GM21723 (cell line): ENCODE measurements at regions not wholly inside any gene's neighbourhood (a gene's known extent, or its start where the extent isn't known, plus 50 kb on each side); places are given as distances from the start of the nearest gene placed in this dataset.

Experiments used
- ATAC-seq: cut with Tn5 transposase; IDR thresholded peaks from one replicate; pipeline ENCODE4 v1.9.1; 2021; ENCODE audit warnings: mild to moderate bottlenecking, moderate library complexity; ENCODE audit not compliant: unreplicated experiment

DNA sequence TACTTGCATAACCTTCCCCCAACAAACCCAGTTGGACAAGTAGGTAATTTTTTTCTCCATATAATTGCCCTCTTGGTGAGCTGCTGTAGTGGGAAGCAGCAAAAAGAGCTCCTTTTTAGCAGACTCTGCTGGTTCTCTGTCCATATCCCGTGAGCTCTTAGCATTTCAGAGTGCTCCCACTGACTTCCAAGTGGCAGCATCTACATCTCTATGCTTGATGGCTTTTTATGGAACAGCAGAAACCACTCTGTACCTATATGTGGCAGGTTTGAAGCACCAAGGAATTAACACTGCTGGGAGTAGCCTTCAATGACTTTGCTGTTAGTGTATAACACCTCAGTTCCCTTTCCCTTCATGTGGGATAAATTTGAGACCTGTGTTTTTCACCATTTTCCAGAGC, 168.4 kb upstream of the NHS start:
- ATAC-seq: no peak

DNA sequence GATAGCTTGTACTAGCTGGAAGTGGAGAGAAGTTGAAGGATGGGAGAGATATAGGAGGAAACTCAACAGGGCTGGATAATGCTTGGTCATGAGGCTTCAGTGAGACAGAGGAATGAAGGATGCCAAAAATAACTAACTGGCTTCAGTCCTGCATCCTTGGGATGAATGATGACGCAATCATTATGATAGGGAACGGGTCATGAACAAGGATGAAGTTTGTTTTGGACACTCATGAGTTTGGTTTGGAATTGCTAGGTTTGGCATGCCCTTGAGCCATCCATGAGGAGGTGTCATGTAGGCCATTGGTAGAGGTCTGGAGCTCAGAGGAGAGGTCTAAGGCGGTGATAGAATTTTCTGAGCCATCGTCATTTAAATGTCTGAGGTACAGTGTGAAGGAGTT, 160.0 kb upstream of the NHS start:
- ATAC-seq: no peak

DNA sequence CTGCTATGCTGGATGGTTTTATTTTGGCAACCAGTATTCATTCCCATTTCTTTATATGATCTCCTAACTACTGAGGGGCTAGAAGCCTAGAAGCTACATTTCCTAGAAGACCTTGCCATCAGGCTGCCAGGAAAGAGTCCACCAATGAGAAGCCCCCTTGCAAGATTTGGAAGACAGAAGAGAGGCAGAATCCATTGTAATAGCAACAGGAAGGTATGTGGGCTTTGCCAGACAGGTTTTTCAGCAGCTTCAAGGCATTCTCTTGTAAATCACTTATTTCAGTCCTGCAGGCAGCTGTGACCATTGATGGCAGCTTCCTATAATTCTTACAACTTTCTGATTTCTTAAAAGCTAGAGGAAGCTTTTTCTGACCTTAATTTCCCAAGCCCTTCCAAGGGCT, 148.3 kb upstream of the NHS start:
- ATAC-seq: no peak

DNA sequence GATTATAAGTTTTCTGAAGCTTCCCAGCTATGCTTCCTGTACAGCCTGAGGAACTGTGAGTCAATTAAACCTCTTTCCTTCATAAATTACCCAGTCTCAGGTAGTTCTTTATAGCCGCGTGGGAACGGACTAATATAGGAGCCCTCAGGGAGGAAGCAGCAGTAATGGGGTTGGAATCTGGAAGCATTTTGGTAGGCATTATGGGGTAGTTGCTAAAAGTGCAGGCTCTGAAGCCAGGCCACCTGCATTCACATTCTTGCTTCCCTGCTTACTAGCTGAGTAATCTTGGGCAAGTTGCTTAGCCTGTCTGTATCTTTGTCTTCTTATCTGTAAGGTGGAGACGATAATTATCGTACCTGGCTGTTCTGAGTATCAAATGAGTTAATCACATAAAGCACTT, 137.9 kb upstream of the NHS start:
- ATAC-seq: no peak

DNA sequence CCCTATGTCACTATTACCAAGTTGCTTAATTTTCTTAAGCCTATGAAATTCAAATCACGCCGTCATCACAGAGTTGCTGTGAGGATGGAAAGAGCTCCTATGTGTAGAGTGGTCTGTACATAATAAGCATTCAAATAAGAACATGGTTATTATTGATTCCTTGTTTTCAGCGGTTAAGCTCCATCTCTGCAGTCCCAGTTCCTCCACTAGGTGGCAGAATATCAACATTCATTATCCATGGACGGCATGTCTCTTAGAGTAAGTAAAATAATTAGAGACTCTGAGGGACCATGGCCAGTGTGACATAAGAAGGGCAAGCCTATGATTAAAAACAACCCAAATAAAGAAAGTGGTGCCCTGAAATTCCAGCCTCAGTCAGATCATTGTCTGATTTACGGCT, 132.5 kb upstream of the NHS start:
- ATAC-seq: peak; percentile 65

DNA sequence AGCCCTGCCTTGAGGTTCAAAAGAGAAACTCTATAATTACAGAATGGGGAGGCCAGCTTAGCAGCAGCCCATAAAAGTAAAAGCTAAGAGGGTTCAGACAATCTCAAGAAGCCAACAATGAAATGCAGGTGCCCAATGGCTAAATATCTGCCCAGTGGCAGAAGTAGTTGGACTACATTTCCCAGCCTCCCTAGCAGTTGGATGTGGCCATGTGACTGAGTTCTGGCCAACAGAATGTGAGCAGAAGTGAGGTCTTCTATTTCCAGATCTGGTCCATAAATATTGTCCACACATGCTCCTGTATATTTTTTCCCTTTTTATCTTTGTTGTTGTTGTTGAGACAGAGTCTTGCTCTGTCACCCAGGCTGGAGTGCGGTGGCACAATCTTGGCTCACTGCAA, 127.9 kb upstream of the NHS start:
- ATAC-seq: no peak

DNA sequence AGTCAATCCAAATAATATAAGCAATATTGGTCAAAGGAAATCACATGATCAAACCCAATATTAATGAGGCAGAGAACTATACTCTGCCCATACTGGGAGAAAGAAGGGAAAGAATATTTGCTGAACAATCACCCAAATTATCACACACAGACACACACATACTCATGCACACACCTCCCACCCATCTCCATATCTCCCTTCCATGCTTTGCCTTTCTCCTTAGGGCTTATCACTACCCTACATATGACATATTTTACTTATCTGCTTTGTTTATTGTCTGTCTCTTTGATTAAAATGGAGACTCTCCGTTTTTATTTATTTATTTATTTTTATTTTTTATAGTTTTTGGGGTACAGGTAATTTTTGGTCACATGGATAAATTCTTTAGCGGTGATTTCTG, 112.9 kb upstream of the NHS start:
- no peak for ATAC-seq

DNA sequence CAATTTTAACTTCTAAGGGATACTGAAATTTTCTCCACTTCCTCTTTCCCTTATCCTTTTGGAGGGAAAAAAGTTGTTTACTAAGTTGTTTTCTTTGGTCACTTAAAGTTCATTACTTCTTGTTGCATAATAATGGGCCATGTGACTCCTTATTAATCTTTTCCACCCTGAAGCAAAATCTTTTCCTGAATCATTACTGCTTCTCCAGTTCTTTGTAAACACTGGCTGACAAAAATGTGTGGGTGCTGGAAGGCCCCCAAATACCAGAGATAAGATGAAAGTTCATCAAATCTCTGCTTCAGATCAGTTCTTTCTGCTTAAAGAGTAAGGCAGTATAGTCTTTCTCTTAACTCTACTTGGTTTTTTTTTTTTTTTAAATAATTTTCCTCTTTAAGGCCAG, 108.9 kb upstream of the NHS start:
- no peak for ATAC-seq

DNA sequence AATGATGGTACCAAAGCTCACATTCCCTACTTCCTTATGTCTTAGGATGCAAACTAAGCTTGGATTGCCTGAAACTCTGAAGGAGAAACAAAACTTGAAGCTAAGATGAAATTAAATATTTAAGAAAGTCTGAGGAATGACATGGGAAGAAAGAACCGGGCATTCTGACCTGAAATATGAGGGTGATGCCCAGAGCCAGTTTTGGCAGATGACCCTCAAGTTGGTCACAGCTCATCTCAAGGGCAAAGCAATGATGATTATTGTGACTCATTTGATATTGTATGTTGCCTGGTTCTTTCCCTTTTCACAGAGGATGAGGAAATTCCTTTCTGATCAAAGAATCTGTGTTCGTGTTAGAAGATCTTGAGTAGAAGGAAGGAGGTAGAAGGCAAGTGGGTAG, 96.0 kb upstream of the NHS start:
- no peak for ATAC-seq

DNA sequence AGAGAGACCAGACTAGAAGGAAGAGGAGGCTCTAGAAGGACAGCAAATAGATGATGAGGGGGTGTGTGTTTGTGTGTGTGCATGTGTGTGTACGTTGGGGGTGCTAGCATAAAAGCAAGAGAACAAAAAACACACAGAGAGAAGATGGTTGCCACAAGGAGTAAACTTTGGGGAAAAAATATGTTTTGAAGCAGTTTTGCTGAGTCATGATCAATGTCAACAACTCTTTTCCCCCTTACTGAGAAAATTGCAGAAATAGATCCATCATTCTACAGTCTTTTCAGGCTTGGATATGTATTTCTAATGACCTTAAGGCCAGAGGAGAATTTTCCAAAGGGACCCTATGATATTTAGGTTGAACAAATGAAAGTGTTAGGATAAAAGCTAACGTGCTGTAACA, 89.0 kb upstream of the NHS start:
- no peak for ATAC-seq

DNA sequence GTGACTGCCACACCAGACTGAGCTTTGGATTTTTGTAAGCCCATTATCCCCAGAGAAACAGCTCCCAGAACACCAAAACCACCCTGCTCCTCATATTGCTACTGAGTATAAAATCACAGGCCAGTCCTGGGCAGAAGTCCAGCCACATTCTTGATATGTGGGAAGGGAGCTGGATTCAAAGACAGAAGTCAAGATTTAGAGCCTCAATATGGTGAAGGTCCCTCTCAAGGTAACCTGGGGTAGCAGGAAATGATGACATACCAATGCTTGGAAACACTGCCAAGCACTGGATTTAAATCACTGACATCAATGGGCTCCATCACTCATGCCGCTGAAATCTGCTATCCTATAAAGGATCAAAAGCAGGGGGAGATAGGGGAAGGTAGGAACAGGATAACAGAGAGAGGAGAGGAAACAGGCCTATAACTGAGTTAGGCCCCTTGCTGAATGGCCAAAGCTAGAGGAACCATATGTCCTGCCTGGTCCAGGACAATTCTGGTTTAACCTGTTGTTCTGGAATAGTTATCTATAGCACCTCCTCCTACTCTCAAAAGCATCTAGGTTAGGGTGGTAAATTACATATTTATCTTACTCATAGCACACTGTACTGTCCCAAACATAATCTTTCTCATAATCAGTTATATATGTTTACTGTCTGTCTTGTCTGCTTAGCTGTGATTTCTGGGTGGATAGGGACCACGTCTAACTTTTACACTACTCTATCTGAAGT, 83.7 kb upstream of the NHS start:
- ATAC-seq: no peak

DNA sequence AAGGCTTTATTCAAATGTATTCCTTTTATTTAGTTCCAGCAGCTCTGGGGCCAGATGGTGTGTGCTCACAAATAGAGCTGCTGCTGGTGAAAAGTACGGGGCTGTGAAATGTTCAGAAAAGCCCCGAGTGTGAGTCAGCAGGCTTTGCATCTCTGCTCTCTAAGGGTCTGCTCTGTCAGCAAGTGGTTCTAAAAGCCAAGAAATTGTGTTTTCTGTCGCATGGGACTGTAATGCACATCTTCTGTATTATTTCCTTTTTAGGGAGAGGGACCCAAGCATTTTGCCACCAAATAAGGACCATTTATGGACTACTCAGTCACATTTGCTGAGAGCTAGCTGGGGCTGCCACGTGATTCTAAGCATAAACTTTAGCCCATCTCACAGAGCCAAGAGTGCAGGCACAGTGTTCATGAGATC, 82.9 kb upstream of the NHS start:
- no peak for ATAC-seq

DNA sequence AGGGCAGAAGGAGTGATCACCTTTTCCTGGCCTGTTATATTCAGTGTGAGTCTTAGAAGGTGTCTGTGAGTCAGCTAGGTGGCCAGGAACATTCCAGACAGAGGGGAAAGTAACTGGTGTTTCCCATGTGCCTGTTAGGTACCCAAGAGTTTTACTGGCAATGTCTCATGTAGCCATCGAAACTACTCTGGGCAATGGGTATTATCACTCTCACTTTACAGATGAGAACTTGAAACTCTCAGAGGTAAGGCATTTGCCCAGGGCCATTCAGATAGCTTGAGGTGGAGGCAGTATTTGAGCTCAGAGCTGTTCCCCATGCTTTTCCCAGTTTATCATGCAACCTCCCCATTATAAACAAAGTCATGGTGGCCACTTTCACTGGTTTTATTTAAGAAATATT, 80.4 kb upstream of the NHS start:
- ATAC-seq: no peak

DNA sequence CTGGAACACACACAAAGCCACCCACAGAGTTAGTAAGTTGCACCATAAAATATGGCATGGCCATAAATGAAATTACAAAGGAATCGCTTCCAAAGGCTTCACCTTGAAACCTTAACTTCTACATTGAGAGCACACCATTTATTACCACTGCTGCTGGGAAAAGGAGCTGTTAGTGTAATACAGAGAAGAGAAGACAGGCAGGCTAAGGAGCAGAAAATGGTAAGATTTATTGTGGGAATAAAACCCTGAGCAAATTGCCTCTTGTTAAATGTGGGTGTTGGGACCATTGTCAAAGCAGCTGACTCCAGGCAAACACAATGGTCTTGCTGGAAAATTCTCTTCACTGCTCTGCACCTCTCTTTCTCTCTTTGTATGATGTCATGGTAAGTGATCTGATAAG, 79.2 kb upstream of the NHS start:
- ATAC-seq: no peak

DNA sequence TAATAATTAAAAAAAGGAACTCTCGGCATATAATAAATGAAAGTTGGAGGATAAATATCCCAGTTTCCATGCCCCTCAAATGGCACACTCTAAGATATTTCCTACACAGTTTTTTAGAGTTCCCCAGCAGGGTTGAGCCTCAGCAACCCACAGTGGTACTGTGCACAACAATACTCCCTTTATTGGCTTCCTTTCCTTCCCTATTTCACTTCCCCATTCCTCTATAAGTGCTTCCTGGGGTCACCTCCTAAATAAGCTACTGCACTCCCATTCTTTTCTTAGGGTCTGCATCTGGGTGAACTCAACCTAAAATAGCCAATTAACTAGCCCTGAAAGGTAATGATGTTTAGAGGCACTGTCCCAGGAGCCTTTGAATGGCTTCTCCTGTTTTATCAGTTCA, 76.4 kb upstream of the NHS start:
- ATAC-seq: no peak

DNA sequence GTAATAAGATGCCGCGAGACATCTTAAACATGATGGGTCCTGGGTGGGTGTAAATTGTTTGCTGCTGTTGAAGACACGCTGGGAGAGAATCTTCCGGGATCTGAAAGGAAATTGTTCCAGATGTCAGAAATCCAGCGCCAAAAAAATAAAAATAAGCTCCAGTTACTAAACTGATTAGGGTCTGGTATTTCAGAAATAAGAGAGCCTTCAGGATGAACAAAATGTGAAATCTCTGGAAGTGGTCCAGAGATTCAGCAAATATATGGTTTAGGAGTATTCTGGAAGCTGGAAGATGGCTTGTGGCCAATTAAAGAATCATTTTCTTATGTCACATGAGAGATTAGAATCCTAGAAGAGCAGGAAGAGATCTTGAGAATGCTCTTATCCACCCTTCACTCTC, 75.8 kb upstream of the NHS start:
- no peak for ATAC-seq

DNA sequence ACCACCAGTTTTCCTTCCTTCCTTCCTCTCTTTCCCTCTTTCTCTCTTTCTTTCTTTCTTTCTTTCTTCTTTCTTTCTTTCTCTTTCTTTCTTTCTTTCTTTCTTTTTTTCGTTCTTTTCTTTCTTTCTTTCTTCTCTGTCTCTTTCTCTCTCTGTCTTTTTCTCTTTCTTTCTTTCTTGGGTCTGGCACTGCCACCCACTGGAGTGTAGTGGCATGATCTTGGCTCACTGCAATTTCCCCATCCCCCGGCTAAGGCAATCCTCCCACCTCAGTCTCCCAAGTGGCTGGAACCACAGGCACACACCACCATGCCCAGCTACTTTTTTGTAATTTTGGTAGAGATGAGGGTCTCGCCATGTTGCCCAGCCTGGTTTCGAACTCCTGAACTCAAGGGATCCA, 51.6 kb upstream of the NHS start:
- no peak for ATAC-seq
